Endothelial cell of umbilical vein (primary cell): ENCODE measurements at regions not wholly inside any gene's neighbourhood (a gene's known extent, or its start where the extent isn't known, plus 50 kb on each side); places are given as distances from the start of the nearest gene placed in this dataset.

Experiments
- BruUV-seq: library from RNA; stranded (reverse); fragments of 400-500 nt; replicated peaks from 2 replicates; lab custom pipeline; 2021; lab: Mats Ljungman, UMichigan
- CTCF ChIA-PET: fragments of 300-600, 350-600 bp; sonication (Branson Sonifier 250); formaldehyde crosslinking; loops from one replicate; lab custom pipeline; 2021; ENCODE audit warnings: antibody characterized with exemption, inconsistent platforms; lab: Charles Lee
- POLR2A ChIA-PET: fragments of 300-600, 350-600 bp; sonication (Branson Sonifier 250); formaldehyde crosslinking; loops from one replicate; lab custom pipeline; 2021; ENCODE audit warnings: antibody characterized with exemption, inconsistent platforms; lab: Charles Lee
- DNase-seq: peaks from one replicate; pipeline ENCODE4 v3.0.0-alpha.2; 2011; ENCODE audit warnings: low read depth, low spot score
- FAIRE-seq: peaks from 2 replicates; lab custom pipeline; 2011; peaks lifted over from hg19 to GRCh38; lab: Jason Lieb, UNC
- H2AFZ ChIP-seq: 2 replicates; pipeline ENCODE4 v1.6.0; 2012; ENCODE audit warnings: low read depth, low read length, control low read depth, inconsistent platforms
- H3K27ac ChIP-seq: 2 replicates; pipeline ENCODE4 v1.5.1; 2011; ENCODE audit warnings: low read depth, mild to moderate bottlenecking, control low read depth, low read length, moderate library complexity; ENCODE audit not compliant: insufficient read depth
- H3K27me3 ChIP-seq, 2 experiments: 2 replicates each; pipeline versions ENCODE4 v1.6.0 to v1.6.1; 2011; ENCODE audit warnings: low read length in 2 of 2, mixed read lengths in 1 of 2; ENCODE audit not compliant: control insufficient read depth in 2 of 2, insufficient read depth in 2 of 2
- H3K36me3 ChIP-seq, 2 experiments: 2 replicates in 1 of 2; 3 replicates in 1 of 2; pipeline ENCODE4 v1.5.1; 2011; ENCODE audit warnings: low read length in 2 of 2, mild to moderate bottlenecking in 1 of 2, moderate library complexity in 1 of 2; ENCODE audit not compliant: control insufficient read depth in 2 of 2, insufficient read depth in 2 of 2; ENCODE audit errors: extremely low read depth in 1 of 2
- H3K4me1 ChIP-seq: 3 replicates; pipeline ENCODE4 v1.5.1; 2011; ENCODE audit warnings: mild to moderate bottlenecking, low read length; ENCODE audit not compliant: control insufficient read depth, insufficient read depth; ENCODE audit errors: extremely low read depth
- H3K4me2 ChIP-seq: 2 replicates; pipeline ENCODE4 v1.6.1; 2011; ENCODE audit warnings: low read length, control low read depth, mixed read lengths; ENCODE audit not compliant: insufficient read depth
- H3K4me3 ChIP-seq, 3 experiments: fragments of 200-600 bp in 1 of 3; sonication (generic), shearing (Covaris generic) in 1 of 3; replicated peaks in 1 of 3; 2 replicates each; pipeline ENCODE4 v1.5.1; 2011 to 2016; ENCODE audit warnings: control low read depth in 3 of 3, low read length in 3 of 3, mild to moderate bottlenecking in 2 of 3, inconsistent platforms in 1 of 3, low read depth in 1 of 3, moderate library complexity in 1 of 3; ENCODE audit not compliant: insufficient read depth in 1 of 3
- H3K79me2 ChIP-seq: 2 replicates; pipeline ENCODE4 v1.6.0; 2012; ENCODE audit warnings: low read length, inconsistent platforms; ENCODE audit not compliant: control insufficient read depth, insufficient read depth
- H3K9ac ChIP-seq: replicated peaks from 2 replicates; pipeline ENCODE3; 2011; ENCODE audit warnings: low read length, control low read depth; ENCODE audit not compliant: insufficient read depth; ENCODE audit errors: extremely low read depth
- H3K9me1 ChIP-seq: replicated peaks from 3 replicates; pipeline ENCODE4 v1.6.0; 2011; ENCODE audit warnings: mild to moderate bottlenecking, low read length; ENCODE audit not compliant: control insufficient read depth, insufficient read depth; ENCODE audit errors: extremely low read depth
- H3K9me3 ChIP-seq: replicated peaks from 2 replicates; pipeline ENCODE4 v1.5.1; 2012; ENCODE audit warnings: low read length, inconsistent platforms; ENCODE audit not compliant: control insufficient read depth, insufficient read depth
- H4K20me1 ChIP-seq: replicated peaks from 2 replicates; pipeline ENCODE3; 2011; ENCODE audit warnings: mild to moderate bottlenecking, low read length; ENCODE audit not compliant: control insufficient read depth, insufficient read depth; ENCODE audit errors: extremely low read depth
- EZH2 ChIP-seq: IDR thresholded peaks from 2 replicates; pipeline ENCODE4 v1.6.1; 2012; ENCODE audit warnings: borderline replicate concordance, low read depth, mild to moderate bottlenecking, moderate library complexity, low read length, inconsistent platforms; ENCODE audit not compliant: severe bottlenecking
- FOS ChIP-seq: IDR thresholded peaks from 2 replicates; pipeline ENCODE4 v1.6.1; 2011; ENCODE audit warnings: mild to moderate bottlenecking, low read length, moderate library complexity, borderline replicate concordance; ENCODE audit not compliant: insufficient read depth
- GATA2 ChIP-seq: IDR thresholded peaks from 2 replicates; pipeline ENCODE4 v1.7.0; 2011; ENCODE audit warnings: low read depth, mild to moderate bottlenecking, moderate library complexity, mixed read lengths, low read length; ENCODE audit not compliant: insufficient read length, insufficient read depth
- JUN ChIP-seq: IDR thresholded peaks from 2 replicates; pipeline ENCODE4 v1.6.1; 2011; ENCODE audit warnings: borderline replicate concordance, low read depth; ENCODE audit not compliant: insufficient read length, insufficient read depth
- MYC ChIP-seq: IDR thresholded peaks from one replicate; pipeline ENCODE4 v1.6.1; 2011; ENCODE audit warnings: mild to moderate bottlenecking, low read depth, low read length
- POLR2A ChIP-seq: IDR thresholded peaks from 2 replicates; pipeline ENCODE4 v1.6.1; 2012; ENCODE audit warnings: low read depth, mild to moderate bottlenecking, control low read depth, low read length
- POLR2AphosphoS5 ChIP-seq: IDR thresholded peaks from 2 replicates; pipeline ENCODE4 v1.6.1; 2012; ENCODE audit warnings: low read depth, mild to moderate bottlenecking, control low read depth, low read length, moderate library complexity; ENCODE audit not compliant: insufficient read depth
- dilution Hi-C: fragments of 300-500 bp; cut with MboI; formaldehyde crosslinking; loops from one replicate; pipeline ENCODE4 v1.15.0; 2019; ENCODE audit warnings: low sequenced_read_pairs; ENCODE audit not compliant: extremely low pct_ligation_motif_present
- intact Hi-C: fragments of 100-400 bp; cut with micrococcal nuclease; formaldehyde crosslinking; loops from one replicate; pipeline ENCODE4 v1.10.0; 2022
- TF ChIP-seq, protein P1 (sequence below): IDR thresholded peaks from 2 replicates; pipeline ENCODE4 v1.6.1; 2011; ENCODE audit not compliant: insufficient read depth, insufficient read length
- TF ChIP-seq, protein P2 (sequence below), 2 donors: IDR thresholded peaks; 1 replicate in 1 of 2; 2 replicates in 1 of 2; pipeline ENCODE4 v1.5.1; 2011; ENCODE audit warnings: low read length in 2 of 2, mild to moderate bottlenecking in 2 of 2, moderate library complexity in 2 of 2, control low read depth in 1 of 2, inconsistent platforms in 1 of 2, low read depth in 1 of 2; ENCODE audit not compliant: insufficient read depth in 1 of 2; ENCODE audit errors: extremely low read depth in 1 of 2

DNA sequence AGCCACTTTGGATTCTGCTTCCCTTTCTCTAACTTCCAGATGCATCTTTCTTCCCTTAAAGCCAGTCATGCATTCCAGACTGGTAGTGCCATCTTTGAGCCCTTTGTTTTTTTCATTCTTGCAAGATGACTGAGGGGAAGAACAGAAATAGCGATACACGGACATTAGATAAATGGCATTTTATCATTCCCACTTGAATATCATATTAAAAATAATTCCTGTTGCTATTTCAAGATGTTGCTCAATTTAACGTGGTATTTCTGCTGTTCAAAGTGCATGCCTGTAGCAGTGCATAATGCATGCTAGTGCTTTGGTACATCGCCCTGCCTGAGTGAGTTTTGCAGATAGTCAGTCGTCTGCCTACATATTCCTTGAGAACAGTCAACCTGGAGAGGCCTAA is 140.6 kb upstream of the FRY start:
- H3K9me3 ChIP-seq, result no peaks in the 10 kb centered on the region
- POLR2A ChIA-PET, result no interaction called here
- H4K20me1 ChIP-seq, result no peaks in the 10 kb centered on the region
- no peaks in the 10 kb centered on the region for H3K79me2 ChIP-seq
- CTCF ChIA-PET, result no interaction called here
- H3K9ac ChIP-seq, result no peak overlapping the region
- H3K9me1 ChIP-seq, result no peaks in the 10 kb centered on the region
- H3K27ac ChIP-seq, result no peak overlapping the region
- H3K27me3 ChIP-seq, result peaks cover 3 to 5% of the 10 kb centered on the region in 2 experiments
- DNase-seq (no peak), FAIRE-seq (no peak)
- H3K36me3 ChIP-seq, result no peaks in the 10 kb centered on the region
- H3K4me2 ChIP-seq, result no peak overlapping the region
- intact Hi-C loops, result no loop called here
- no peak for TF ChIP-seq POLR2AphosphoS5
- TF ChIP-seq JUN, result no peak
- TF ChIP-seq, protein P1, sequence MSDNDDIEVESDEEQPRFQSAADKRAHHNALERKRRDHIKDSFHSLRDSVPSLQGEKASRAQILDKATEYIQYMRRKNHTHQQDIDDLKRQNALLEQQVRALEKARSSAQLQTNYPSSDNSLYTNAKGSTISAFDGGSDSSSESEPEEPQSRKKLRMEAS, result no peak
- TF ChIP-seq MYC, result no peak
- no peak for TF ChIP-seq POLR2A
- no peak for TF ChIP-seq FOS
- TF ChIP-seq GATA2, result no peak
- TF ChIP-seq, protein P2, sequence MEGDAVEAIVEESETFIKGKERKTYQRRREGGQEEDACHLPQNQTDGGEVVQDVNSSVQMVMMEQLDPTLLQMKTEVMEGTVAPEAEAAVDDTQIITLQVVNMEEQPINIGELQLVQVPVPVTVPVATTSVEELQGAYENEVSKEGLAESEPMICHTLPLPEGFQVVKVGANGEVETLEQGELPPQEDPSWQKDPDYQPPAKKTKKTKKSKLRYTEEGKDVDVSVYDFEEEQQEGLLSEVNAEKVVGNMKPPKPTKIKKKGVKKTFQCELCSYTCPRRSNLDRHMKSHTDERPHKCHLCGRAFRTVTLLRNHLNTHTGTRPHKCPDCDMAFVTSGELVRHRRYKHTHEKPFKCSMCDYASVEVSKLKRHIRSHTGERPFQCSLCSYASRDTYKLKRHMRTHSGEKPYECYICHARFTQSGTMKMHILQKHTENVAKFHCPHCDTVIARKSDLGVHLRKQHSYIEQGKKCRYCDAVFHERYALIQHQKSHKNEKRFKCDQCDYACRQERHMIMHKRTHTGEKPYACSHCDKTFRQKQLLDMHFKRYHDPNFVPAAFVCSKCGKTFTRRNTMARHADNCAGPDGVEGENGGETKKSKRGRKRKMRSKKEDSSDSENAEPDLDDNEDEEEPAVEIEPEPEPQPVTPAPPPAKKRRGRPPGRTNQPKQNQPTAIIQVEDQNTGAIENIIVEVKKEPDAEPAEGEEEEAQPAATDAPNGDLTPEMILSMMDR (IDR thresholded peaks at IDR 0.05; ENCODE audit: extremely low read depth in 1 of 2, insufficient read depth in 1 of 2, low read depth in 1 of 2, low read length in 2 of 2), result no peak
- no peak for TF ChIP-seq EZH2
- dilution Hi-C loops, result no loop called here
- no TSS peak for BruUV-seq
- no peak overlapping the region for H2AFZ ChIP-seq
- H3K4me3 ChIP-seq, result no peak overlapping the region
- no peaks in the 10 kb centered on the region for H3K4me1 ChIP-seq
